Neural progenitor cell (in vitro differentiated cells): ENCODE measurements at regions not wholly inside any gene's neighbourhood (a gene's known extent, or its start where the extent isn't known, plus 50 kb on each side); places are given as distances from the start of the nearest gene placed in this dataset.
"Not testable (repeated sequence)": the region's sequence is repeated elsewhere in the genome, so short reads cannot be mapped to it uniquely, and the experiment has no call there.

Experiments
- CTCF ChIP-seq: fragments of 200-600 bp; sonication (generic); IDR thresholded peaks from 2 replicates; pipeline ENCODE4 v1.5.1; 2017; ENCODE audit warnings: antibody characterized with exemption, mild to moderate bottlenecking
- EZH2 ChIP-seq: fragments of 200-600 bp; sonication (generic); IDR thresholded peaks from 2 replicates; pipeline ENCODE4 v1.6.1; 2017; ENCODE audit warnings: antibody characterized with exemption, mild to moderate bottlenecking, moderate library complexity

GRCh38 chr14:105667663-105668020, 141.3 kb downstream of the TMEM121 start:
- TF ChIP-seq CTCF, EZH2: not testable (repeated sequence)
